ENCODE measurements at regions not wholly inside any gene's neighbourhood (a gene's known extent, or its start where the extent isn't known, plus 50 kb on each side); places are given as distances from the start of the nearest gene placed in this dataset.

DNA sequence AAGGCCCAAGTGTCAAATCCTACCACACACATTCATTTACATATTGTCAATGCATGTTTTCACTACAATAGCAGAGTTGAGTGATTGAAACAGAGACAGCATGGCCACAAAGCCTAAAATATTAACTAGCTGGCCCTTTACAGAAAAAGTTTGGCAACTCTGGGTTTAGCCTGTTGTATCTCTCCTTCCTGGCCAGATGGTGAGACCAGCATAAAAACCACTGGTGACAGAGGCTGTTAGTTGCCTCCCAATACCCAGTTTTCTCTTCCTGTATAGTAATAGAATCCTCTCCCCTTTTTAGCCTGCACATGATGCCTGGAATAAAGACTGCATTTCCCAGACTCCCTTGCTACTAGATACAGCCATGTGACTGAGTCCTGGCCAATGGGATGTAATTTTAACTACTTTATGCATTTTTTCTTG, 100.0 kb upstream of the TAB2 start:
- H3K27ac Mint-ChIP-seq, result no peak overlapping the region
- peaks cover 9% of the 10 kb centered on the region for H3K4me1 ChIP-seq (ENCODE audit: insufficient read depth, low read length)
- TF ChIP-seq, protein P1, sequence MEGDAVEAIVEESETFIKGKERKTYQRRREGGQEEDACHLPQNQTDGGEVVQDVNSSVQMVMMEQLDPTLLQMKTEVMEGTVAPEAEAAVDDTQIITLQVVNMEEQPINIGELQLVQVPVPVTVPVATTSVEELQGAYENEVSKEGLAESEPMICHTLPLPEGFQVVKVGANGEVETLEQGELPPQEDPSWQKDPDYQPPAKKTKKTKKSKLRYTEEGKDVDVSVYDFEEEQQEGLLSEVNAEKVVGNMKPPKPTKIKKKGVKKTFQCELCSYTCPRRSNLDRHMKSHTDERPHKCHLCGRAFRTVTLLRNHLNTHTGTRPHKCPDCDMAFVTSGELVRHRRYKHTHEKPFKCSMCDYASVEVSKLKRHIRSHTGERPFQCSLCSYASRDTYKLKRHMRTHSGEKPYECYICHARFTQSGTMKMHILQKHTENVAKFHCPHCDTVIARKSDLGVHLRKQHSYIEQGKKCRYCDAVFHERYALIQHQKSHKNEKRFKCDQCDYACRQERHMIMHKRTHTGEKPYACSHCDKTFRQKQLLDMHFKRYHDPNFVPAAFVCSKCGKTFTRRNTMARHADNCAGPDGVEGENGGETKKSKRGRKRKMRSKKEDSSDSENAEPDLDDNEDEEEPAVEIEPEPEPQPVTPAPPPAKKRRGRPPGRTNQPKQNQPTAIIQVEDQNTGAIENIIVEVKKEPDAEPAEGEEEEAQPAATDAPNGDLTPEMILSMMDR (IDR thresholded peaks at IDR 0.05), result no peak
- H3K4me3 ChIP-seq (ENCODE audit: low read length), result no peak overlapping the region
- no peaks in the 10 kb centered on the region for H3K27me3 Mint-ChIP-seq
- no peak overlapping the region for H3K4me3 Mint-ChIP-seq
- ChIA-PET CTCF (no interaction called here), POLR2A (interaction anchor here (0.9 to 1.4 kb wide), 2 partner anchors 100 to 153 kb away, joined by 3 read pairs; partner anchors contain the start of gene TAB2)
- intact Hi-C loops (cut with DNase I, micrococcal nuclease), result no loop called here
- H3K9me3 ChIP-seq (ENCODE audit: control insufficient read depth in 1 of 2, insufficient read depth in 1 of 2, low read length in 2 of 2), result no peaks in the 10 kb centered on the region
- no peaks in the 10 kb centered on the region for H3K36me3 ChIP-seq (ENCODE audit: insufficient read depth, low read length)
- peaks cover 9% of the 10 kb centered on the region for H3K4me1 Mint-ChIP-seq (ENCODE audit: low read depth)
- H3K27me3 ChIP-seq (ENCODE audit: control insufficient read depth in 1 of 2, insufficient read depth in 2 of 2, low read length in 2 of 2), result no peaks in the 10 kb centered on the region
- peaks cover 3% of the 10 kb centered on the region for H3K9me3 Mint-ChIP-seq
- peak; percentile 32 for ATAC-seq (ENCODE audit: poor library complexity)
- DNase-seq, result peak in 1 of 14 experiments; percentile 41
- no peaks in the 10 kb centered on the region for H3K36me3 Mint-ChIP-seq (ENCODE audit: low read depth)
- H3K27ac ChIP-seq (ENCODE audit: low read depth in 1 of 2, low read length in 2 of 2), result no peak overlapping the region

- H3K27me3 ChIP-seq (ENCODE audit: control insufficient read depth in 1 of 2, insufficient read depth in 2 of 2, low read length in 2 of 2), result no peaks in the 10 kb centered on the region
- H3K4me1 ChIP-seq (ENCODE audit: insufficient read depth, low read length), result peaks cover 1% of the 10 kb centered on the region
- TF ChIP-seq, protein P1 (IDR thresholded peaks at IDR 0.05), result no peak
- Mint-ChIP-seq H3K36me3 (ENCODE audit: low read depth) (no peaks in the 10 kb centered on the region), H3K27ac (no peak overlapping the region), H3K4me3 (no peak overlapping the region), H3K4me1 (ENCODE audit: low read depth) (peaks cover 9% of the 10 kb centered on the region), H3K9me3 (peaks cover 3% of the 10 kb centered on the region), H3K27me3 (no peaks in the 10 kb centered on the region)
- intact Hi-C loops (cut with DNase I, micrococcal nuclease), result no loop called here
- ATAC-seq (ENCODE audit: poor library complexity), result no peak
- no peak overlapping the region for H3K27ac ChIP-seq (ENCODE audit: low read depth in 1 of 2, low read length in 2 of 2)
- no peaks in the 10 kb centered on the region for H3K9me3 ChIP-seq (ENCODE audit: control insufficient read depth in 1 of 2, insufficient read depth in 1 of 2, low read length in 2 of 2)
- H3K36me3 ChIP-seq (ENCODE audit: insufficient read depth, low read length), result no peaks in the 10 kb centered on the region
- H3K4me3 ChIP-seq (ENCODE audit: low read length), result no peak overlapping the region
- POLR2A ChIA-PET, result interaction anchor here (0.7 to 0.9 kb wide), 2 partner anchors 77 to 152 kb away, joined by 3 read pairs; no protein-coding TSS in a partner anchor
- no peak for DNase-seq
- CTCF ChIA-PET, result no interaction called here
Observed at GRCh38 chr6:149218471-149218870, 99.0 kb upstream of the TAB2 start.

- H3K36me3 Mint-ChIP-seq (ENCODE audit: low read depth), result no peaks in the 10 kb centered on the region
- no peak for DNase-seq
- H3K27ac ChIP-seq (ENCODE audit: low read depth in 1 of 2, low read length in 2 of 2), result no peak overlapping the region
- H3K27me3 ChIP-seq (ENCODE audit: control insufficient read depth in 1 of 2, insufficient read depth in 2 of 2, low read length in 2 of 2), result no peaks in the 10 kb centered on the region
- POLR2A ChIA-PET, result interaction anchor here (0.7 to 1.0 kb wide), 2 partner anchors 77 to 137 kb away, joined by 3 read pairs; no protein-coding TSS in a partner anchor
- no peak for ATAC-seq (ENCODE audit: poor library complexity)
- H3K4me1 ChIP-seq (ENCODE audit: insufficient read depth, low read length), result no peaks in the 10 kb centered on the region
- no peaks in the 10 kb centered on the region for H3K36me3 ChIP-seq (ENCODE audit: insufficient read depth, low read length)
- H3K4me3 Mint-ChIP-seq, result no peak overlapping the region
- intact Hi-C loops (cut with DNase I, micrococcal nuclease), result no loop called here
- no peaks in the 10 kb centered on the region for H3K27me3 Mint-ChIP-seq
- H3K4me1 Mint-ChIP-seq (ENCODE audit: low read depth), result peaks cover 9% of the 10 kb centered on the region
- CTCF ChIA-PET, result no interaction called here
- no peaks in the 10 kb centered on the region for H3K9me3 ChIP-seq (ENCODE audit: control insufficient read depth in 1 of 2, insufficient read depth in 1 of 2, low read length in 2 of 2)
- H3K27ac Mint-ChIP-seq, result no peak overlapping the region
- TF ChIP-seq, protein P1 (IDR thresholded peaks at IDR 0.05), result no peak
- H3K4me3 ChIP-seq (ENCODE audit: low read length), result no peak overlapping the region
- peaks cover 3% of the 10 kb centered on the region for H3K9me3 Mint-ChIP-seq
Observed at GRCh38 chr6:149218915-149219314, 98.6 kb upstream of the TAB2 start.

Measured in CD4-positive, alpha-beta T cell (primary cell).